MM.1S (cell line): ENCODE measurements at regions not wholly inside any gene's neighbourhood (a gene's known extent, or its start where the extent isn't known, plus 50 kb on each side); places are given as distances from the start of the nearest gene placed in this dataset.
"Not testable (repeated sequence)": the region's sequence is repeated elsewhere in the genome, so short reads cannot be mapped to it uniquely, and the experiment has no call there.

Experiments
- DNase-seq: peaks from one replicate; pipeline ENCODE4 v3.0.0-alpha.2; 2015
- H2AFZ ChIP-seq: fragments of 300-600 bp; sonication (generic); 2 replicates; pipeline ENCODE4 v1.6.0; 2016; ENCODE audit warnings: antibody characterized with exemption, low read length
- H3F3A ChIP-seq: fragments of 300-600 bp; sonication (generic); 2 replicates; pipeline ENCODE4 v1.6.1; 2016; ENCODE audit warnings: mild to moderate bottlenecking, antibody characterized with exemption, low read length, moderate library complexity, mixed read lengths; ENCODE audit not compliant: insufficient read depth
- H3K27ac ChIP-seq: fragments of 300-600 bp; sonication (generic); 2 replicates; pipeline ENCODE4 v1.5.1; 2016; ENCODE audit warnings: mild to moderate bottlenecking, low read length
- H3K27me3 ChIP-seq: fragments of 300-600 bp; sonication (generic); replicated peaks from 2 replicates; pipeline ENCODE4 v1.6.0; 2016; ENCODE audit warnings: low read length; ENCODE audit not compliant: insufficient read depth
- H3K36me3 ChIP-seq: fragments of 300-600 bp; sonication (generic); replicated peaks from 2 replicates; pipeline ENCODE4 v1.6.1; 2016; ENCODE audit warnings: mild to moderate bottlenecking, low read length, mixed read lengths; ENCODE audit not compliant: insufficient read depth
- H3K4me1 ChIP-seq: fragments of 300-600 bp; sonication (generic); 2 replicates; pipeline ENCODE4 v1.6.1; 2016; ENCODE audit warnings: low read length, mixed read lengths
- H3K4me2 ChIP-seq: fragments of 300-600 bp; sonication (generic); 2 replicates; pipeline ENCODE4 v1.6.0; 2016; ENCODE audit warnings: low read depth, low read length
- H3K4me3 ChIP-seq: fragments of 300-600 bp; sonication (generic); 2 replicates; pipeline ENCODE4 v1.5.1; 2016; ENCODE audit warnings: low read length, mixed read lengths
- H3K79me2 ChIP-seq: fragments of 300-600 bp; sonication (generic); 2 replicates; pipeline ENCODE4 v1.6.1; 2016; ENCODE audit warnings: mixed run types, low read length, mixed read lengths
- H3K9ac ChIP-seq: fragments of 300-600 bp; sonication (generic); 2 replicates; pipeline ENCODE4 v1.6.1; 2016; ENCODE audit warnings: low read length, mixed read lengths
- H3K9me2 ChIP-seq: fragments of 300-600 bp; sonication (generic); replicated peaks from 2 replicates; pipeline ENCODE4 v1.6.1; 2016; ENCODE audit warnings: mild to moderate bottlenecking, low read length, mixed read lengths; ENCODE audit not compliant: insufficient read depth
- H3K9me3 ChIP-seq: fragments of 300-600 bp; sonication (generic); replicated peaks from 2 replicates; pipeline ENCODE4 v1.6.1; 2016; ENCODE audit warnings: mild to moderate bottlenecking, low read length, mixed read lengths; ENCODE audit not compliant: insufficient read depth
- H4K20me1 ChIP-seq: fragments of 300-600 bp; sonication (generic); 2 replicates; pipeline ENCODE4 v1.6.1; 2016; ENCODE audit warnings: mild to moderate bottlenecking, low read length, moderate library complexity, mixed read lengths; ENCODE audit not compliant: insufficient read depth
- EZH2 ChIP-seq: fragments of 300-600 bp; sonication (generic); optimal IDR thresholded peaks from 2 replicates; pipeline ENCODE3; 2017; ENCODE audit warnings: low read depth, mild to moderate bottlenecking, antibody characterized with exemption, low read length, mixed read lengths
- EZH2phosphoT487 ChIP-seq: fragments of 300-600 bp; sonication (generic); IDR thresholded peaks from 2 replicates; pipeline ENCODE4 v1.6.1; 2018; ENCODE audit warnings: antibody characterized with exemption, low read length
- TF ChIP-seq, protein P1 (sequence below): fragments of 300-600 bp; sonication (generic); IDR thresholded peaks from 2 replicates; pipeline ENCODE4 v1.5.1; 2016; ENCODE audit warnings: antibody characterized with exemption, low read length, mixed read lengths

DNA sequence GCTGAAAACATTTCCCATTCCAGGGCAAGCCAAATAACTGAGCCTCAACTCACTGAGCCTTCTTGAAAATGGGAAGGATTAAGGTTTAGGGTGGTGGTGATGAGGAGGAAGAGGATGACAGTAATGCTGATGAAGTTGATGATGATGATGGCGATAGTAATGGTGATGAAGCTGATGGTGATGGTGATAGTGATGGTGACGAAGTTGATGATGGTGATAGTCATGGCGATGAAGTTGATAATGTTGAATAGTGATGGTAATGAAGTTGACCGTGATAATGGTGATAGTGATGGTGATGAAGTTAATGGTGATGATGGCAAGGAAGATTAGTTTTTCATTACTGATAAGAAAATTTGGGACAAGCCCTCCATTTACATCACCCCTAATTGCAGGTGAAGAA lies 285.8 kb upstream of the DYNLRB2 start:
- no peaks in the 10 kb centered on the region for H4K20me1 ChIP-seq
- H3K27ac ChIP-seq = no peak overlapping the region
- H3K27me3 ChIP-seq = no peaks in the 10 kb centered on the region
- H2AFZ ChIP-seq = no peak overlapping the region
- H3K79me2 ChIP-seq = no peaks in the 10 kb centered on the region
- no peak overlapping the region for H3K4me3 ChIP-seq
- no peaks in the 10 kb centered on the region for H3K9me2 ChIP-seq
- no peak for DNase-seq
- H3K4me2 ChIP-seq = no peak overlapping the region
- no peak overlapping the region for H3K9ac ChIP-seq
- TF ChIP-seq, protein P1, sequence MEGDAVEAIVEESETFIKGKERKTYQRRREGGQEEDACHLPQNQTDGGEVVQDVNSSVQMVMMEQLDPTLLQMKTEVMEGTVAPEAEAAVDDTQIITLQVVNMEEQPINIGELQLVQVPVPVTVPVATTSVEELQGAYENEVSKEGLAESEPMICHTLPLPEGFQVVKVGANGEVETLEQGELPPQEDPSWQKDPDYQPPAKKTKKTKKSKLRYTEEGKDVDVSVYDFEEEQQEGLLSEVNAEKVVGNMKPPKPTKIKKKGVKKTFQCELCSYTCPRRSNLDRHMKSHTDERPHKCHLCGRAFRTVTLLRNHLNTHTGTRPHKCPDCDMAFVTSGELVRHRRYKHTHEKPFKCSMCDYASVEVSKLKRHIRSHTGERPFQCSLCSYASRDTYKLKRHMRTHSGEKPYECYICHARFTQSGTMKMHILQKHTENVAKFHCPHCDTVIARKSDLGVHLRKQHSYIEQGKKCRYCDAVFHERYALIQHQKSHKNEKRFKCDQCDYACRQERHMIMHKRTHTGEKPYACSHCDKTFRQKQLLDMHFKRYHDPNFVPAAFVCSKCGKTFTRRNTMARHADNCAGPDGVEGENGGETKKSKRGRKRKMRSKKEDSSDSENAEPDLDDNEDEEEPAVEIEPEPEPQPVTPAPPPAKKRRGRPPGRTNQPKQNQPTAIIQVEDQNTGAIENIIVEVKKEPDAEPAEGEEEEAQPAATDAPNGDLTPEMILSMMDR = no peak
- TF ChIP-seq EZH2 (no peak), EZH2phosphoT487 (no peak)
- H3K4me1 ChIP-seq = no peaks in the 10 kb centered on the region
- no peaks in the 10 kb centered on the region for H3K36me3 ChIP-seq
- H3F3A ChIP-seq = no peaks in the 10 kb centered on the region
- H3K9me3 ChIP-seq = no peaks in the 10 kb centered on the region

DNA sequence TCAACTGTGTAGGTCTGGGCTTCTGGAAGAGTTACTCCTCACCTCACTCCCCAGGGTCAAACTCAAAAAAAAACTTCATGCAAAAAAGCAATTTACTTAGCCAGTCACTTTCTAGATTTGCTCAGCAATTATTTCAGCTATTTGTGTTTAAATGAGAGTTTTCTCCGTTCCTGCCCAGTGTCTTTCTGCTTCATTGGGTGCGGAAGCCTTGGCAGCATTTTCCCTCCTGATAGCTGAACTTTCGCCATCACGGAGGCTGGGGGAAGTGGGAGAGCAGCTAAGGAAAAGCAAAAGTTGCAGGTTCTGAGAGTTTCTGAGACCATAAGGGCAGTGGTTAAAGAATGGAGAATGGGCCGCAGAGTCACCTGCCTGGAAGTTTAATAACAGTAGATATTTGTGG lies 287.1 kb upstream of the DYNLRB2 start:
- H3K79me2 ChIP-seq = no peaks in the 10 kb centered on the region
- no peak overlapping the region for H3K27ac ChIP-seq
- no peaks in the 10 kb centered on the region for H3K9me3 ChIP-seq
- no peaks in the 10 kb centered on the region for H3K36me3 ChIP-seq
- no peaks in the 10 kb centered on the region for H3K4me1 ChIP-seq
- H3F3A ChIP-seq = no peaks in the 10 kb centered on the region
- no peak overlapping the region for H3K9ac ChIP-seq
- H2AFZ ChIP-seq = no peak overlapping the region
- no peak for DNase-seq
- H3K9me2 ChIP-seq = no peaks in the 10 kb centered on the region
- H4K20me1 ChIP-seq = no peaks in the 10 kb centered on the region
- H3K4me2 ChIP-seq = no peak overlapping the region
- H3K27me3 ChIP-seq = no peaks in the 10 kb centered on the region
- no peak overlapping the region for H3K4me3 ChIP-seq
- no peak for TF ChIP-seq EZH2
- TF ChIP-seq, protein P1 = no peak
- no peak for TF ChIP-seq EZH2phosphoT487

DNA sequence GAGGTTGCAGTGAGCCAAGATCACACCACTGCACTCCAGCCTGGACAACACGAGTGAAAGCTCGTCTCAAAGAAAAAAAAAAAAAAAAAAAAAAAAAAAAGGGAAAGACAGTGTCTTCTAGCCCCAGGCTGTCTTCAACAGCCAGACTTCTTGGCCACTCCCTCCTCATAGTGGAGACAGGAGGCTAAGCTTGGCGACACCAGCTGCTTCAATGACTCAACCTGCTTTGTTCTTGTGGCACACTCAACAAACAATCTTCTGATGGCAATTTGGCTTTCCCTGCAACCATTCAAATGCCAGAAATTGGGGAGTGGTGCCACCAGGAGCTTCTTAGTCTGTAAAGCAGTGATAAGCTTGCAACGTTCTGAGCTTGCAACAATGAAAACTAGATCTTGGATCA lies 290.4 kb upstream of the DYNLRB2 start:
- no peak for DNase-seq
- no peaks in the 10 kb centered on the region for H3K9me3 ChIP-seq
- H3K36me3 ChIP-seq = no peaks in the 10 kb centered on the region
- no peaks in the 10 kb centered on the region for H3K27me3 ChIP-seq
- no peaks in the 10 kb centered on the region for H3K4me1 ChIP-seq
- H3F3A ChIP-seq = no peaks in the 10 kb centered on the region
- TF ChIP-seq EZH2 = no peak
- TF ChIP-seq EZH2phosphoT487 = no peak
- TF ChIP-seq, protein P1 = no peak
- no peaks in the 10 kb centered on the region for H3K9me2 ChIP-seq
- H4K20me1 ChIP-seq = no peaks in the 10 kb centered on the region
- no peak overlapping the region for H3K27ac ChIP-seq
- no peak overlapping the region for H3K4me3 ChIP-seq
- H3K9ac ChIP-seq = no peak overlapping the region
- H2AFZ ChIP-seq = no peak overlapping the region
- H3K79me2 ChIP-seq = no peaks in the 10 kb centered on the region
- H3K4me2 ChIP-seq = no peak overlapping the region

DNA sequence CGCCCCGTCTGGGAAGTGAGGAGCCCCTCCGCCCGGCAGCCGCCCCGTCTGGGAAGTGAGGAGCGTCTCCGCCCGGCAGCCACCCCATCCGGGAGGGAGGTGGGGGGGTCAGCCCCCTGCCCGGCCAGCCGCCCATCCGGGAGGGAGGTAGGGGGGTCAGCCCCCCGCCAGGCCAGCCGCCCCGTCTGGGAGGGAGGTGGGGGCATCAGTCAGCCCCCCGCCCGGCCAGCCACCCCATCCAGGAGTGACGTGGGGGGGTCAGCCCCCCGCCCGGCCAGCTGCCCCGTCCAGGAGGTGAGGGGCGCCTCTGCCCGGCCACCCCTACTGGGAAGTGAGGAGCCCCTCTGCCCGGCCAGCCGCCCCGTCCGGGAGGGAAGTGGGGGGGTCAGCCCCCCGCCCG lies 297.5 kb upstream of the DYNLRB2 start:
- H3K27ac ChIP-seq, H3K4me1 ChIP-seq, H3K9ac ChIP-seq, DNase-seq, H4K20me1 ChIP-seq, H3K27me3 ChIP-seq, H2AFZ ChIP-seq, H3K36me3 ChIP-seq, H3F3A ChIP-seq, H3K4me2 ChIP-seq, H3K79me2 ChIP-seq, H3K9me3 ChIP-seq, H3K9me2 ChIP-seq, H3K4me3 ChIP-seq: not testable (repeated sequence)

DNA sequence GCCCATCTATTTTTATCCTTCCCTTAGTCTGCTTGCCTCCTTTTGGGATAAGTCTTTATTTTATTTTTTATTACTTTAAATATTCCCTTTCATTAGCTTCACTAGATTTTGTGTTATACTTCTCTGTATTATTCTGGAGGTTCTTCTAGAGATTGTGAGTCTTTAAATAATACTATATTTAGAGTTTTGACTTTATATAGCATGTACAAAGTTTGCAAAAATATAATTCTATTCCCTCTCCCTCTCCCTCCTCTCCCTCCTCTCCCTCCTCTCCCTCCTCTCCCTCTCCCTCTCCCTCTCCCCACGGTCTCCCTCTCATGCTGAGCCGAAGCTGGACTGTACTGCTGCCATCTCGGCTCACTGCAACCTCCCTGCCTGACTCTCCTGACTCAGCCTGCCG lies 298.5 kb upstream of the DYNLRB2 start:
- H3F3A ChIP-seq, H3K36me3 ChIP-seq, H3K4me2 ChIP-seq, H3K27ac ChIP-seq, H3K79me2 ChIP-seq, H4K20me1 ChIP-seq, H2AFZ ChIP-seq, DNase-seq, H3K9ac ChIP-seq, H3K27me3 ChIP-seq, H3K4me1 ChIP-seq, H3K4me3 ChIP-seq, H3K9me3 ChIP-seq, H3K9me2 ChIP-seq: not testable (repeated sequence)
